H1 (cell line): ENCODE measurements at regions not wholly inside any gene's neighbourhood (a gene's known extent, or its start where the extent isn't known, plus 50 kb on each side); places are given as distances from the start of the nearest gene placed in this dataset.

Experiments
- CTCF ChIA-PET: fragments of 300-600 bp; sonication (Branson Sonifier 250); formaldehyde crosslinking; loops from one replicate; lab custom pipeline; 2021; ENCODE audit not compliant: partially characterized antibody; lab: Charles Lee
- POLR2A ChIA-PET: fragments of 300-600 bp; sonication (Branson Sonifier 250); formaldehyde crosslinking; loops from one replicate; lab custom pipeline; 2021; ENCODE audit warnings: inconsistent platforms; ENCODE audit not compliant: partially characterized antibody; lab: Charles Lee
- DNase-seq, 2 experiments: peaks; one replicate each; pipeline versions ENCODE4 v3.0.0 to v3.0.0-alpha.2; 2010 to 2022; ENCODE audit warnings: low spot score in 2 of 2, low read depth in 1 of 2, mixed read lengths in 1 of 2
- FAIRE-seq: peaks from 2 replicates; lab custom pipeline; 2011; peaks lifted over from hg19 to GRCh38; lab: Jason Lieb, UNC
- H2AFZ ChIP-seq: 2 replicates; pipeline ENCODE4 v1.8.1; 2012; ENCODE audit warnings: low read length, inconsistent platforms
- H2AK5ac ChIP-seq: 2 replicates; pipeline ENCODE4 v1.6.1; 2013; ENCODE audit warnings: low read depth, low read length
- H2BK120ac ChIP-seq: replicated peaks from 2 replicates; pipeline ENCODE3; 2013; ENCODE audit warnings: low read depth, low read length, inconsistent platforms
- H2BK12ac ChIP-seq: 2 replicates; pipeline ENCODE4 v1.6.1; 2013; ENCODE audit warnings: low read depth, low read length
- H2BK15ac ChIP-seq: 2 replicates; pipeline ENCODE4 v1.6.1; 2013; ENCODE audit warnings: low read length
- H2BK20ac ChIP-seq: 2 replicates; pipeline ENCODE4 v1.6.1; 2013; ENCODE audit warnings: low read length
- H2BK5ac ChIP-seq: 2 replicates; pipeline ENCODE4 v1.6.1; 2013; ENCODE audit warnings: low read depth, low read length
- H3K14ac ChIP-seq: 2 replicates; pipeline ENCODE4 v1.6.1; 2013; ENCODE audit warnings: inconsistent platforms; ENCODE audit not compliant: insufficient read length
- H3K18ac ChIP-seq: 2 replicates; pipeline ENCODE4 v1.6.1; 2013; ENCODE audit warnings: low read length; ENCODE audit errors: extremely low read depth
- H3K23ac ChIP-seq: 2 replicates; pipeline ENCODE4 v1.6.1; 2013; ENCODE audit warnings: inconsistent platforms; ENCODE audit not compliant: insufficient read length
- H3K23me2 ChIP-seq: 2 replicates; pipeline ENCODE4 v1.6.1; 2013; ENCODE audit warnings: low read depth, low read length
- H3K27ac ChIP-seq: 2 replicates; pipeline ENCODE4 v1.6.1; 2011; ENCODE audit warnings: low read depth, low read length, inconsistent platforms
- H3K27me3 ChIP-seq, 4 experiments: replicated peaks in 1 of 4; 1 replicate in 1 of 4; 2 replicates in 3 of 4; pipeline versions ENCODE4 v1.6.1 to v1.8.1; 2011 to 2013; ENCODE audit warnings: low read length in 3 of 4, mild to moderate bottlenecking in 3 of 4, inconsistent platforms in 2 of 4, mixed read lengths in 2 of 4, moderate library complexity in 1 of 4; ENCODE audit not compliant: control insufficient read depth in 3 of 4, insufficient read depth in 3 of 4; ENCODE audit errors: extremely low read depth in 1 of 4
- H3K36me3 ChIP-seq, 4 experiments: 2 replicates each; pipeline versions ENCODE4 v1.6.1 to v1.8.1; 2011 to 2013; ENCODE audit warnings: mild to moderate bottlenecking in 4 of 4, low read length in 3 of 4, moderate library complexity in 2 of 4, control low read depth in 1 of 4, inconsistent platforms in 1 of 4; ENCODE audit not compliant: insufficient read depth in 4 of 4, control insufficient read depth in 2 of 4
- H3K4ac ChIP-seq: replicated peaks from 2 replicates; pipeline ENCODE3; 2013; ENCODE audit warnings: low read length, low read depth, mixed read lengths, inconsistent platforms; ENCODE audit not compliant: insufficient read length
- H3K4me1 ChIP-seq, 4 experiments: replicated peaks in 1 of 4; 1 replicate in 1 of 4; 2 replicates in 3 of 4; pipeline versions ENCODE4 v1.6.1 to v1.8.1; 2011 to 2013; ENCODE audit warnings: low read length in 3 of 4, inconsistent platforms in 2 of 4, mixed read lengths in 1 of 4; ENCODE audit not compliant: insufficient read depth in 4 of 4, control insufficient read depth in 3 of 4
- H3K4me2 ChIP-seq, 2 experiments: 2 replicates each; pipeline versions ENCODE4 v1.6.1 to v1.8.1; 2011 to 2013; ENCODE audit warnings: low read depth in 2 of 2, low read length in 2 of 2, control low read depth in 1 of 2, inconsistent platforms in 1 of 2, mild to moderate bottlenecking in 1 of 2; ENCODE audit not compliant: insufficient read depth in 1 of 2
- H3K4me3 ChIP-seq, 4 experiments: fragments of 200-600, 300-600 bp in 1 of 4; sonication (generic), shearing (Covaris generic), sonication (Bioruptor Twin) in 1 of 4; 2 replicates each; pipeline versions ENCODE4 v1.5.1 to v1.8.1; 2011 to 2016; ENCODE audit warnings: low read length in 4 of 4, low read depth in 3 of 4, control low read depth in 2 of 4, inconsistent platforms in 2 of 4, mild to moderate bottlenecking in 2 of 4, mixed read lengths in 1 of 4, moderate library complexity in 1 of 4; ENCODE audit not compliant: insufficient read depth in 2 of 4; ENCODE audit errors: extremely low read depth in 1 of 4
- H3K56ac ChIP-seq: replicated peaks from 2 replicates; pipeline ENCODE3; 2013; ENCODE audit warnings: low read depth, mild to moderate bottlenecking, mixed read lengths, low read length, inconsistent platforms; ENCODE audit not compliant: insufficient read length
- H3K79me1 ChIP-seq: 2 replicates; pipeline ENCODE4 v1.6.1; 2013; ENCODE audit warnings: low read depth, low read length, control low read depth
- H3K79me2 ChIP-seq, 2 experiments: 2 replicates each; pipeline versions ENCODE4 v1.6.1 to v1.8.1; 2012 to 2013; ENCODE audit warnings: low read length in 2 of 2, mild to moderate bottlenecking in 2 of 2, inconsistent platforms in 1 of 2; ENCODE audit not compliant: insufficient read depth in 2 of 2, control insufficient read depth in 1 of 2
- H3K9ac ChIP-seq, 4 experiments: replicated peaks in 1 of 4; 1 replicate in 1 of 4; 2 replicates in 3 of 4; pipeline versions ENCODE4 v1.6.1 to v1.8.1; 2011 to 2013; ENCODE audit warnings: low read depth in 3 of 4, low read length in 3 of 4, control low read depth in 2 of 4, mild to moderate bottlenecking in 2 of 4, moderate library complexity in 2 of 4, inconsistent platforms in 1 of 4; ENCODE audit errors: extremely low read depth in 1 of 4
- H3K9me3 ChIP-seq, 2 experiments: 2 replicates each; pipeline versions ENCODE4 v1.6.1 to v1.8.1; 2012 to 2013; ENCODE audit warnings: mild to moderate bottlenecking in 2 of 2, moderate library complexity in 2 of 2, control low read depth in 1 of 2, inconsistent platforms in 1 of 2, low read depth in 1 of 2, low read length in 1 of 2, mixed read lengths in 1 of 2; ENCODE audit not compliant: insufficient read depth in 2 of 2
- H4K20me1 ChIP-seq, 2 experiments: replicated peaks in 1 of 2; 2 replicates each; pipeline versions ENCODE3 to v1.8.1; 2011 to 2013; ENCODE audit warnings: inconsistent platforms in 2 of 2, low read length in 2 of 2, mild to moderate bottlenecking in 1 of 2; ENCODE audit not compliant: insufficient read depth in 2 of 2, control insufficient read depth in 1 of 2
- H4K5ac ChIP-seq: 2 replicates; pipeline ENCODE4 v1.6.1; 2013; ENCODE audit warnings: low read length, low read depth, mixed read lengths, inconsistent platforms; ENCODE audit not compliant: insufficient read length
- H4K8ac ChIP-seq: 2 replicates; pipeline ENCODE4 v1.8.0; 2013; ENCODE audit warnings: mild to moderate bottlenecking, moderate library complexity, low read length, inconsistent platforms; ENCODE audit not compliant: insufficient read depth; ENCODE audit errors: extremely low read depth
- H4K91ac ChIP-seq: replicated peaks from 2 replicates; pipeline ENCODE3; 2013; ENCODE audit warnings: low read length, mixed read lengths, inconsistent platforms; ENCODE audit not compliant: insufficient read length
- CEBPB ChIP-seq: IDR thresholded peaks from 2 replicates; pipeline ENCODE4 v1.6.1; 2012; ENCODE audit warnings: low read depth, low read length
- CHD1 ChIP-seq: IDR thresholded peaks from 2 replicates; pipeline ENCODE4 v1.6.1; 2012; ENCODE audit warnings: low read depth, low read length, improper control_type of control experiment
- KDM1A ChIP-seq: fragments of 200-600, 300-600 bp; sonication (generic); IDR thresholded peaks from 2 replicates; pipeline ENCODE4 v1.7.1; 2016; ENCODE audit warnings: mild to moderate bottlenecking, low read length, borderline replicate concordance
- PHF8 ChIP-seq: fragments of 200-600 bp; sonication (generic); conservative IDR thresholded peaks from 2 replicates; pipeline ENCODE4 v1.7.1; 2012; ENCODE audit warnings: low read depth, mild to moderate bottlenecking, inconsistent platforms, low read length, moderate library complexity
- RAD21 ChIP-seq, 2 experiments: IDR thresholded peaks in 1 of 2; conservative IDR thresholded peaks in 1 of 2; 2 replicates each; pipeline ENCODE4 v1.6.1; 2011; ENCODE audit warnings: low read depth in 2 of 2, low read length in 2 of 2, improper control_type of control experiment in 1 of 2, inconsistent platforms in 1 of 2, mild to moderate bottlenecking in 1 of 2, moderate library complexity in 1 of 2
- RFX5 ChIP-seq: IDR thresholded peaks from 2 replicates; pipeline ENCODE4 v1.6.1; 2011; ENCODE audit warnings: low read depth, low read length, improper control_type of control experiment, borderline replicate concordance
- RNF2 ChIP-seq: fragments of 200-900, 300-1000 bp; sonication (generic); IDR thresholded peaks from 2 replicates; pipeline ENCODE4 v1.7.1; 2016; ENCODE audit warnings: borderline replicate concordance, low read depth, mild to moderate bottlenecking, antibody characterized with exemption, low read length; ENCODE audit not compliant: poor library complexity, severe bottlenecking; ENCODE audit errors: missing control alignments
- RXRA ChIP-seq: IDR thresholded peaks from 2 replicates; pipeline ENCODE4 v1.6.1; 2011; ENCODE audit warnings: low read depth, mild to moderate bottlenecking, low read length, moderate library complexity; ENCODE audit not compliant: insufficient read depth
- TAF1 ChIP-seq: IDR thresholded peaks from 2 replicates; pipeline ENCODE4 v1.6.1; 2011; ENCODE audit warnings: mild to moderate bottlenecking, low read depth, low read length
- TAF7 ChIP-seq: optimal IDR thresholded peaks from 2 replicates; pipeline ENCODE3; 2011; ENCODE audit warnings: low read depth, mild to moderate bottlenecking, inconsistent platforms, low read length, moderate library complexity, borderline replicate concordance
- TCF12 ChIP-seq: IDR thresholded peaks from 2 replicates; pipeline ENCODE4 v1.6.1; 2011; ENCODE audit warnings: low read depth, mild to moderate bottlenecking, low read length
- WGBS, 2 experiments: shearing (Covaris generic) in 1 of 2; methylation state at CpG; one replicate each; pipeline versions ENCODE4 v1.1.6 to v1.1.7; 2013 to 2015; ENCODE audit warnings: low lambda C conversion rate in 2 of 2, mixed read lengths in 2 of 2, inconsistent platforms in 1 of 2, low coverage in 1 of 2, missing lambda C conversion rate in 1 of 2; ENCODE audit not compliant: insufficient replicate concordance in 2 of 2, insufficient coverage in 1 of 2, insufficient read length in 1 of 2; ENCODE audit errors: extremely low coverage in 1 of 2, missing lambda C conversion rate in 1 of 2; 5-methylcytosine and 5-hydroxymethylcytosine counted together

- Histone ChIP-seq H2BK5ac (no peak overlapping the region), H3K4me2 (no peak overlapping the region), H4K20me1 (no peaks in the 10 kb centered on the region), H4K8ac (no peak overlapping the region), H3K79me2 (no peaks in the 10 kb centered on the region), H3K27me3 (no peaks in the 10 kb centered on the region), H2AK5ac (no peak overlapping the region), H3K27ac (no peak overlapping the region), H2BK12ac (no peak overlapping the region), H3K56ac (no peak overlapping the region), H3K4ac (no peak overlapping the region), H3K23ac (no peak overlapping the region), H3K23me2 (no peaks in the 10 kb centered on the region), H3K9ac (no peak overlapping the region), H3K14ac (no peak overlapping the region), H2BK15ac (no peak overlapping the region), H3K4me3 (no peak overlapping the region), H3K18ac (no peak overlapping the region), H4K5ac (no peak overlapping the region), H3K36me3 (no peaks in the 10 kb centered on the region), H4K91ac (no peak overlapping the region), H3K9me3 (peaks cover 8 to 9% of the 10 kb centered on the region in 2 experiments; a peak in 3 of 4 replicates), H2AFZ (no peak overlapping the region), H3K4me1 (no peaks in the 10 kb centered on the region), H2BK20ac (no peak overlapping the region), H3K79me1 (no peaks in the 10 kb centered on the region), H2BK120ac (no peak overlapping the region)
- CTCF ChIA-PET = no interaction called here
- POLR2A ChIA-PET = no interaction called here
- FAIRE-seq (no peak), DNase-seq (no peak)
- WGBS, 2 experiments = 90% methylated on average over 4 of the region's 4 CpGs; no CpG with 5 or more reads in 1 of the 2 experiments
- TF ChIP-seq KDM1A (no peak), CHD1 (no peak), TAF7 (no peak), TCF12 (no peak), PHF8 (no peak), RXRA (no peak), RFX5 (no peak), RNF2 (no peak), RAD21 (IDR thresholded peaks at IDR 0.05 in 1 of 2, conservative IDR thresholded peaks at IDR 0.05 in 1 of 2; ENCODE audit: low read depth in 2 of 2, low read length in 2 of 2) (no peak), TAF1 (no peak), CEBPB (no peak)
Observed at GRCh38 chr20:7180256-7181045, 413.0 kb downstream of the BMP2 start.
